GM12873 (cell line): ENCODE measurements at regions not wholly inside any gene's neighbourhood (a gene's known extent, or its start where the extent isn't known, plus 50 kb on each side); places are given as distances from the start of the nearest gene placed in this dataset.

Experiments used
- CTCF ChIP-seq: IDR thresholded peaks from 2 replicates; pipeline ENCODE4 v1.5.1; 2012; ENCODE audit warnings: low read depth, mild to moderate bottlenecking, moderate library complexity, low read length, control low read depth; ENCODE audit not compliant: insufficient read depth; ENCODE audit errors: missing control alignments

GRCh38 chr10:131426534-131426898 is 115.0 kb upstream of the TCERG1L start:
- TF ChIP-seq CTCF = no peak

- TF ChIP-seq CTCF = no peak
Observed at GRCh38 chr10:131427281-131427680, 115.8 kb upstream of the TCERG1L start.

- TF ChIP-seq CTCF = no peak
Observed at GRCh38 chr10:131427901-131428300, 116.4 kb upstream of the TCERG1L start.

- TF ChIP-seq CTCF = no peak
Observed at GRCh38 chr10:131429141-131429540, 117.6 kb upstream of the TCERG1L start.

- no peak for TF ChIP-seq CTCF
Observed at GRCh38 chr10:131429942-131430341, 118.4 kb upstream of the TCERG1L start.

GRCh38 chr10:131430716-131431412 is 119.3 kb upstream of the TCERG1L start:
- no peak for TF ChIP-seq CTCF

- TF ChIP-seq CTCF = no peak
Observed at GRCh38 chr10:131431533-131431932, 120.0 kb upstream of the TCERG1L start.
